GM20000 (cell line): ENCODE measurements at regions not wholly inside any gene's neighbourhood (a gene's known extent, or its start where the extent isn't known, plus 50 kb on each side); places are given as distances from the start of the nearest gene placed in this dataset.
"Not testable (repeated sequence)": the region's sequence is repeated elsewhere in the genome, so short reads cannot be mapped to it uniquely, and the experiment has no call there.

Source experiments
- DNase-seq: peaks from one replicate; pipeline ENCODE4 v3.0.0; 2012; ENCODE audit warnings: low spot score
- TF ChIP-seq, protein P1 (sequence below): IDR thresholded peaks from 2 replicates; pipeline ENCODE4 v1.5.1; 2012; ENCODE audit warnings: mild to moderate bottlenecking, control low read depth; ENCODE audit errors: extremely low read depth, missing control alignments

DNA sequence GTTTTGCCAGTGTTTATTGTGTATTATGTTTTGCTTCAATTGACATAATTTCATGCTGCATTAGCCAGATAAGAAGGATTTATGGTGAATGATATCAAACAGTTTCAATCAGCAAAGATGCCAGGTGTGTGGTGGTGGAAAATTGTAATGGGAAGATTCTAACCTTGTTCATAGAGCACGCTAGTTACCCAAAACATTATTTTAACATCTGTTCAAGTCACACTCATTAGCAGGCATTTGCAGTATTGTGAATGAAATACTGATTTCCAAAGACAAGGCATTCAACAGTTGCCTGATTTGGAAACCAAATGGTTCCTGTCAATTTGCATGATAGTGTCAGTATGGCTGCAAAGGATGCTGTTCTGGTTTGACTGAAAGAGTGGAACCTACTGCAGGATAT, 129.7 kb downstream of the EPC1 start:
- TF ChIP-seq, protein P1, sequence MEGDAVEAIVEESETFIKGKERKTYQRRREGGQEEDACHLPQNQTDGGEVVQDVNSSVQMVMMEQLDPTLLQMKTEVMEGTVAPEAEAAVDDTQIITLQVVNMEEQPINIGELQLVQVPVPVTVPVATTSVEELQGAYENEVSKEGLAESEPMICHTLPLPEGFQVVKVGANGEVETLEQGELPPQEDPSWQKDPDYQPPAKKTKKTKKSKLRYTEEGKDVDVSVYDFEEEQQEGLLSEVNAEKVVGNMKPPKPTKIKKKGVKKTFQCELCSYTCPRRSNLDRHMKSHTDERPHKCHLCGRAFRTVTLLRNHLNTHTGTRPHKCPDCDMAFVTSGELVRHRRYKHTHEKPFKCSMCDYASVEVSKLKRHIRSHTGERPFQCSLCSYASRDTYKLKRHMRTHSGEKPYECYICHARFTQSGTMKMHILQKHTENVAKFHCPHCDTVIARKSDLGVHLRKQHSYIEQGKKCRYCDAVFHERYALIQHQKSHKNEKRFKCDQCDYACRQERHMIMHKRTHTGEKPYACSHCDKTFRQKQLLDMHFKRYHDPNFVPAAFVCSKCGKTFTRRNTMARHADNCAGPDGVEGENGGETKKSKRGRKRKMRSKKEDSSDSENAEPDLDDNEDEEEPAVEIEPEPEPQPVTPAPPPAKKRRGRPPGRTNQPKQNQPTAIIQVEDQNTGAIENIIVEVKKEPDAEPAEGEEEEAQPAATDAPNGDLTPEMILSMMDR = no peak
- DNase-seq = no peak

DNA sequence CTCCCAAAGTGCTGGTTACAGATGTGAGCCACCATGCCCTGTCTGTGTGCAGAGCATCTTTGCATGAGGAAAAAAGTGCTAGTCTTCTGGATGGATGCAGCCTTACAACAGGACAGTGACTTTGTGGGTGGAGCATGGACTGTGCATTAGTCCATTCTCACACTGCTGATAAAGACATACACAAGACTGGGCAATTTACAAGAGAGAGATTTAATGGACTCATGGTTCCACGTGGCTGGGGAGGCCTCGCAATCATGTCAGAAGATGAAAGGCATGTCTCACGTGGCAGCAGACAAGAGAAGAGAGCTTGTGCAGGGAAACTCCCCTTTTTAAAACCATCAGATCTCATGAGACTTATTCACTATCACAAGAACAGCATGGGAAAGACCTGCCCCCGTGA, 133.1 kb downstream of the EPC1 start:
- not testable (repeated sequence) for DNase-seq

DNA sequence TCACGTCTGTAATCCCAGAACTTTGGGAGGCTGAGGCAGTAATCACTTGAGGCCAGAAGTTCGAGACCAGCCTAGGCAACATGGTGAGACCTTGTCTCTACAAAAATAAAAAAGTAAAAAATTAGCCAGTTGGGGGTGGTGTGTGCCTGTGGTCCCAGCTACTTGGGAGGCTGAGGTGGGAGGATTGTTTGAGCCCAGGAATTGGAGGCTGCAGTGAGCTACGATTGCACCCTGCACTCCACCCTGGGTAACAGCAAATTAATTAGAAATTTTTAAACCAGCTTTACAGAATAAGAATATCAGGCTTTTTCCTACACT, 136.0 kb downstream of the EPC1 start:
- TF ChIP-seq, protein P1 = no peak
- DNase-seq = no peak

DNA sequence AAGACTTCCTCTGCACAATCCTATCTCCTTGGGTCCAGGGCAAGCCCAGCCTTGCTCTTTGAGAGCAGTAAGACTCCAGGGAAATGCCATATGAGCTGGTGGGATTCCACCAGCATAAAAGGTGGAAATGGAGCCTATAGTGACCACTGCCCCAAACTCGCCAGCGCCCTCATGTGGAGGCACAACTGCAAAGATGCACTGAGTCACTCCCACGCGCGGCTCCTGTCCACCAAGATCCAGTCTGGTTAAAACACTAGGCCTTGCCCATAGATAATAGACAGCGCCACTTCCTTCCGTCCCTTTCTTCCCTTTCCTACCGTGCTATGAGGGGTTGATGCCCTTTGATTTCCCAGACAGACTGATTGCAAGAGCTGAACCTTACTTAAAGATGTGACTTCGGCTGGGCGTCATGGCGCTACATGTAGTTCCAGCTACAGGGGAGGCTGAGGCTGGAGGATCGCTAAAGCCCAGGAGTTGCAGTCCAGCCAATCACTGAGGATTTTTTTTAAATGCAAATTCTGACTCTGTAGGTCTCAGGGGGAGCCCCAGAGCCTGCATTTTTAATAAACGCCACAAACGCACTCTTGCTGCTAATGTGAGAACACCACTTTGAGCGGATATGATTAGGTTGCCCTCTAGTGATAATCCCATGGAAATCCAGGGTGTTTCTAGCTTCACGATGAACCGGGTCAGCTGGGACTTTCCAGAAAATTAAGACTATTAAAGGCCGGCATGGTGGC, 136.5 kb downstream of the EPC1 start:
- DNase-seq = no peak
- TF ChIP-seq, protein P1 = no peak

DNA sequence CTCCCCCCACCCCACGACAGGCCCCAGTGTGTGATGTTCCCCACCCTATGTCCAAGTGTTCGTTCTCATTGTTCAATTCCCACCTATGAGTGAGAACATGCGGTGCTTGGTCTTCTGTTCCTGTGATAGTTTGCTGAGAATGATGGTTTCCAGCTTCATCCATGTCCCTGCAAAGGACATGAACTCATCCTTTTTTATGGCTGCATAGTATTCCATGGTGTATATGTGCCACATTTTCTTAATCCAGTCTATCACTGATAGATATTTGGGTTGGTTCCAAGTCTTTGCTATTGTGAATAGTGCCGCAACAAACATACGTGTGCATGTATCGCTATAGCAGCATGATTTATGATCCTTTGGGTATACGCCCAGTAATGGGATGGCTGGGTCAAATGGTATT, 139.0 kb downstream of the EPC1 start:
- not testable (repeated sequence) for DNase-seq

DNA sequence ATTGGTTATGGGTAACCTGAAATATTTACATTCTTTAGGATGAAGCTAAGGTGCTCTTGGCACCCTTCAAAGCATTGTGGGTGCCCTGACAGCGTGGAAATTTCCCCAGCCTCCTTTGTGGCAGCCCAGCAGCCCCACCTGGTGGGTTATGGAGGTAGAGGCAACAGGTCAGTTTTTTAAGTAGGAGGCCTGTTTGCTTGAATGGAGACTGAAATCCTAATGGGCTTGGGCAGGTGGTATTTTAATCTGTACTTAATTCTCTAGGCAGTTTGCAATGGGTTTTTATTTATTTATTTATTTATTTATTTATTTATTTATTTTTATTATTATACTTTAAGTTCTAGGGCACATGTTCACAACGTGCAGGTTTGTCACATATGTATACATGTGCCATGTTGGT, 139.4 kb downstream of the EPC1 start:
- DNase-seq = peak; percentile 63
- TF ChIP-seq, protein P1 = peak; percentile 60

DNA sequence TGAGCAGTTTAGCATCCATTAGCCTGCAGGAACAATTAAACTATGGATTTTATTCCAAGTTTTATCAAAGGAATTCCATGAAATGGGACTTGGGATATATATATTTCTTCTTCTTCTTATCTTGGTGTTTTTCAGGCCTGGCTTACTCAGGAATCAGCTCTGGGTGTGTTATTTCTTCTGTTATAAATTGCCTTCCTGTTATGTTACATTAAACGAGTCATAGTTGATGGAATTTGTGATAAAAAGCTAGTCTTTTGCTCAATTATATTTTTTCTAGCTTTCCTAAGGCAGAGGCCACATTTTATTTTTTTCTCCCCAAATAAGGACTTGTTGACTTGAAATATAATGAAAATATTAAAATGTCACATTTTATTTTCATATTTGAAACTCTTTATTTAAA, 141.3 kb downstream of the EPC1 start:
- DNase-seq = no peak
- TF ChIP-seq, protein P1 = no peak

DNA sequence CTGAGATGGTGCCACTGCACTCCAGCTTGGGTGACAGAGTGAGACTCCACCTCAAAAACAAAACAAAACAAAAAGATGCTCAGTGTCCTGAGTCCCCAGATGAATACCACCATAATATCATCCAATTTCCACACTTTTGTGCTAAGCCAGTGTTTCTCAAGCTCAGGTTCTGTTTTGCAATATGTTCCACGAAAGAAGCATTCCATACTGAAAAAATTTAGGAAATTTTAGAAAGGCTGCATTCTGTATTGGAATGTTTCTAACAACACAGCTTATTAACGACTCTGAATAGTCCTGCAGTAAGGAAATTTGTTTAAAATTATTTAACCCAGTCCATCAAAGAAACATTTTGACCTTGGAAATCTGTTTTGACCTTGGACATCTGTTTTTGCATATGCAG, 142.4 kb downstream of the EPC1 start:
- TF ChIP-seq, protein P1 = no peak
- DNase-seq = no peak
